K562 (cell line): ENCODE measurements at regions not wholly inside any gene's neighbourhood (a gene's known extent, or its start where the extent isn't known, plus 50 kb on each side); places are given as distances from the start of the nearest gene placed in this dataset.

ENCODE experiments used
- ATAC-seq: fragments of 200-7000 bp; cut with Tn5 transposase; 3 replicates; pipeline ENCODE4 v1.9.1; 2020; ENCODE audit warnings: moderate library complexity
- BruUV-seq: library from RNA; stranded (reverse); fragments of 400-500 nt; replicated peaks from 2 replicates; lab custom pipeline; 2021; lab: Mats Ljungman, UMichigan
- CTCF ChIA-PET: fragments of 300-600 bp; formaldehyde crosslinking; extraction: SDS; loops from one replicate; lab custom pipeline; 2021; ENCODE audit warnings: low intra/inter-chr PET ratio; lab: Yijun Ruan, JAX
- POLR2A ChIA-PET: fragments of 300-600, 350-650 bp; sonication (Branson Sonifier 250); formaldehyde crosslinking; extraction: SDS; loops from one replicate; lab custom pipeline; 2021; ENCODE audit warnings: antibody characterized with exemption, inconsistent platforms; lab: Yijun Ruan, JAX
- DNase-seq, 4 experiments: peaks; one replicate each; pipeline versions ENCODE4 v3.0.0 to v3.0.0-alpha.2; 2011 to 2018; ENCODE audit warnings: low spot score in 3 of 4, mixed read lengths in 3 of 4; ENCODE audit errors: extremely low read depth in 1 of 4
- FAIRE-seq: peaks from 2 replicates; lab custom pipeline; 2011; peaks lifted over from hg19 to GRCh38; lab: Jason Lieb, UNC
- H2AFZ ChIP-seq: 2 replicates; pipeline ENCODE4 v1.6.0; 2011; ENCODE audit warnings: low read depth, low read length, control low read depth, inconsistent platforms
- H3K27ac ChIP-seq: fragments of 200-600 bp; 3 replicates; pipeline ENCODE4 v1.8.0; 2011; ENCODE audit warnings: low read depth, mild to moderate bottlenecking, control low read depth, inconsistent platforms, low read length, moderate library complexity, mixed read lengths; ENCODE audit errors: extremely low read depth
- H3K27me3 ChIP-seq, 2 experiments: fragments of 300-600 bp in 1 of 2; 2 replicates in 1 of 2; 3 replicates in 1 of 2; pipeline versions ENCODE4 v1.6.0 to v1.8.0; 2011; ENCODE audit warnings: inconsistent platforms in 2 of 2, low read length in 2 of 2, mild to moderate bottlenecking in 1 of 2, mixed read lengths in 1 of 2, moderate library complexity in 1 of 2; ENCODE audit not compliant: control insufficient read depth in 2 of 2, insufficient read depth in 2 of 2
- H3K36me3 ChIP-seq: fragments of 300-600 bp; 3 replicates; pipeline ENCODE4 v1.8.0; 2011; ENCODE audit warnings: mild to moderate bottlenecking, low read length, inconsistent platforms; ENCODE audit not compliant: control insufficient read depth, insufficient read depth
- H3K4me1 ChIP-seq, 2 experiments: fragments of 200-600 bp in 1 of 2; replicated peaks in 1 of 2; 2 replicates in 1 of 2; 3 replicates in 1 of 2; pipeline versions ENCODE4 v1.5.1 to v1.8.0; 2011; ENCODE audit warnings: inconsistent platforms in 2 of 2, low read length in 2 of 2, mild to moderate bottlenecking in 1 of 2, mixed read lengths in 1 of 2, moderate library complexity in 1 of 2; ENCODE audit not compliant: control insufficient read depth in 2 of 2, insufficient read depth in 2 of 2
- H3K4me2 ChIP-seq: 2 replicates; pipeline ENCODE4 v1.6.1; 2011; ENCODE audit warnings: low read length, control low read depth, inconsistent platforms, mixed read lengths; ENCODE audit not compliant: insufficient read depth
- H3K4me3 ChIP-seq: fragments of 200-600 bp; sonication (generic), shearing (Covaris generic); 2 replicates; pipeline ENCODE4 v1.5.1; 2016; ENCODE audit warnings: control low read depth, inconsistent platforms
- H3K79me2 ChIP-seq: fragments of 200-600 bp; 3 replicates; pipeline ENCODE4 v1.8.0; 2011; ENCODE audit warnings: low read length, inconsistent platforms; ENCODE audit not compliant: control insufficient read depth, insufficient read depth
- H3K9ac ChIP-seq, 2 experiments: 2 replicates each; pipeline versions ENCODE4 v1.6.0 to v1.6.1; 2011; ENCODE audit warnings: low read depth in 2 of 2, low read length in 2 of 2, control low read depth in 1 of 2, inconsistent platforms in 1 of 2, mild to moderate bottlenecking in 1 of 2, mixed read lengths in 1 of 2; ENCODE audit not compliant: insufficient read depth in 1 of 2
- H3K9me1 ChIP-seq: one replicate; pipeline ENCODE4 v1.6.0; 2011; ENCODE audit warnings: inconsistent platforms, mild to moderate bottlenecking, low read length, moderate library complexity; ENCODE audit not compliant: control insufficient read depth, insufficient read depth
- H3K9me3 ChIP-seq: replicated peaks from 2 replicates; pipeline ENCODE4 v1.5.1; 2011; ENCODE audit warnings: low read depth, low read length, inconsistent platforms; ENCODE audit not compliant: control insufficient read depth, insufficient read depth
- H4K20me1 ChIP-seq: replicated peaks from 2 replicates; pipeline ENCODE4 v1.6.1; 2011; ENCODE audit warnings: low read length, inconsistent platforms, mixed read lengths; ENCODE audit not compliant: control insufficient read depth, insufficient read depth
- POLR3G ChIP-seq: IDR thresholded peaks from 2 replicates; pipeline ENCODE4 v1.6.1; 2011; ENCODE audit not compliant: insufficient read length, insufficient replicate concordance; ENCODE audit errors: extremely low read depth
- RFX7 ChIP-seq: fragments of 250-450 bp; sonication (Bioruptor Pico); IDR thresholded peaks from 2 replicates; pipeline ENCODE4 v1.5.1; 2021; ENCODE audit warnings: mild to moderate bottlenecking
- SMARCE1 ChIP-seq: fragments of 450-650 bp; IDR thresholded peaks from 2 replicates; pipeline ENCODE4 v1.7.1; 2016; ENCODE audit warnings: mild to moderate bottlenecking
- SNAPC5 ChIP-seq: fragments of 250-450 bp; sonication (Bioruptor Pico); IDR thresholded peaks from 2 replicates; pipeline ENCODE4 v1.8.0; 2021; ENCODE audit warnings: moderate library complexity, mild to moderate bottlenecking, inconsistent platforms
- ZC3H11A ChIP-seq: IDR thresholded peaks from 2 replicates; pipeline ENCODE4 v1.6.1; 2012; ENCODE audit warnings: low read depth, low read length, improper control_type of control experiment
- ZNF407 ChIP-seq: fragments of 450-650 bp; IDR thresholded peaks from 2 replicates; pipeline ENCODE4 v1.6.1; 2016; ENCODE audit warnings: low read depth
- WGBS: fragments of 100-300 bp; shearing (Covaris generic); methylation state at CpG from one replicate; pipeline ENCODE4 v1.1.6; 2016; ENCODE audit warnings: low coverage, mixed read lengths; ENCODE audit not compliant: insufficient coverage; ENCODE audit errors: missing lambda C conversion rate; 5-methylcytosine and 5-hydroxymethylcytosine counted together
- in situ Hi-C: fragments of 300-500 bp; cut with MboI; formaldehyde crosslinking; loops from 4 replicates; pipeline ENCODE4 v1.15.0; 2018; ENCODE audit warnings: inconsistent platforms, mixed read lengths
- intact Hi-C: fragments of 100-400 bp; cut with micrococcal nuclease; formaldehyde crosslinking; loops from 2 replicates; pipeline ENCODE4 v1.14.2; 2022
- TF ChIP-seq, protein P1 (sequence below): fragments of 250-450 bp; sonication (Bioruptor Pico); IDR thresholded peaks from 2 replicates; pipeline ENCODE4 v1.9.0; 2021; ENCODE audit warnings: mild to moderate bottlenecking, inconsistent platforms
- TF ChIP-seq, protein P2 (sequence below): fragments of 200-800 bp; sonication (Bioruptor generic); IDR thresholded peaks from 2 replicates; pipeline ENCODE4 v1.6.1; 2017; ENCODE audit warnings: missing genetic modification characterization, missing compliant biosample characterization

DNA sequence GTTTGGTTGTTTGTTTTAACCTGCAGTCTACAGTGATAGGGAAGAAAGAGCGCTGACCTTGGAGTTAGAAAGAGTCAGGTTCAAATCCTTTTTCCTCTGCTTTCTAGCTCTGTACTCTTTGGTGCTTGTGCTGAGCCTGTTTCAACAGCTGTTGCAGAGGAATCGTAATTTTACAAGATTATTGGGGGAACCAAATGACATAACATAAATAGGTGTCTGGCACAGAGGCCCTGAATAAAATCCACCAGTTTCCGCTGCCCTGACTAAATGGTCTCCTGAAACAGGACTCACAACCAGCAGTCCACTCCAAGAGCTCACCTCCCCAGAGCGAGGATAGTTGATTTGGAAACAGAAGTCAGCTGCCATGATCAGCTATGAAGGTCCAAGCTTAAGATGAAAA, 125.0 kb upstream of the CDC42EP3 start:
- H3K27me3 ChIP-seq: no peaks in the 10 kb centered on the region
- in situ Hi-C loops: no loop called here
- no peak overlapping the region for H3K9ac ChIP-seq
- intact Hi-C loops: no loop called here
- no peaks in the 10 kb centered on the region for H3K9me3 ChIP-seq
- H3K4me3 ChIP-seq: no peak overlapping the region
- H3K36me3 ChIP-seq: no peaks in the 10 kb centered on the region
- no peak overlapping the region for H2AFZ ChIP-seq
- no peaks in the 10 kb centered on the region for H3K4me1 ChIP-seq
- DNase-seq (no peak), FAIRE-seq (no peak), ATAC-seq (no peak)
- ChIA-PET POLR2A (no interaction called here), CTCF (no interaction called here)
- H3K4me2 ChIP-seq: no peak overlapping the region
- WGBS: 7% methylated on average over 4 of the region's 4 CpGs
- no peak overlapping the region for H3K27ac ChIP-seq
- no peaks in the 10 kb centered on the region for H3K79me2 ChIP-seq
- no peaks in the 10 kb centered on the region for H4K20me1 ChIP-seq
- no peaks in the 10 kb centered on the region for H3K9me1 ChIP-seq
- no TSS peak for BruUV-seq
- TF ChIP-seq, protein P1, sequence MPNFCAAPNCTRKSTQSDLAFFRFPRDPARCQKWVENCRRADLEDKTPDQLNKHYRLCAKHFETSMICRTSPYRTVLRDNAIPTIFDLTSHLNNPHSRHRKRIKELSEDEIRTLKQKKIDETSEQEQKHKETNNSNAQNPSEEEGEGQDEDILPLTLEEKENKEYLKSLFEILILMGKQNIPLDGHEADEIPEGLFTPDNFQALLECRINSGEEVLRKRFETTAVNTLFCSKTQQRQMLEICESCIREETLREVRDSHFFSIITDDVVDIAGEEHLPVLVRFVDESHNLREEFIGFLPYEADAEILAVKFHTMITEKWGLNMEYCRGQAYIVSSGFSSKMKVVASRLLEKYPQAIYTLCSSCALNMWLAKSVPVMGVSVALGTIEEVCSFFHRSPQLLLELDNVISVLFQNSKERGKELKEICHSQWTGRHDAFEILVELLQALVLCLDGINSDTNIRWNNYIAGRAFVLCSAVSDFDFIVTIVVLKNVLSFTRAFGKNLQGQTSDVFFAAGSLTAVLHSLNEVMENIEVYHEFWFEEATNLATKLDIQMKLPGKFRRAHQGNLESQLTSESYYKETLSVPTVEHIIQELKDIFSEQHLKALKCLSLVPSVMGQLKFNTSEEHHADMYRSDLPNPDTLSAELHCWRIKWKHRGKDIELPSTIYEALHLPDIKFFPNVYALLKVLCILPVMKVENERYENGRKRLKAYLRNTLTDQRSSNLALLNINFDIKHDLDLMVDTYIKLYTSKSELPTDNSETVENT: no peak
- no peak for TF ChIP-seq SMARCE1
- TF ChIP-seq, protein P2, sequence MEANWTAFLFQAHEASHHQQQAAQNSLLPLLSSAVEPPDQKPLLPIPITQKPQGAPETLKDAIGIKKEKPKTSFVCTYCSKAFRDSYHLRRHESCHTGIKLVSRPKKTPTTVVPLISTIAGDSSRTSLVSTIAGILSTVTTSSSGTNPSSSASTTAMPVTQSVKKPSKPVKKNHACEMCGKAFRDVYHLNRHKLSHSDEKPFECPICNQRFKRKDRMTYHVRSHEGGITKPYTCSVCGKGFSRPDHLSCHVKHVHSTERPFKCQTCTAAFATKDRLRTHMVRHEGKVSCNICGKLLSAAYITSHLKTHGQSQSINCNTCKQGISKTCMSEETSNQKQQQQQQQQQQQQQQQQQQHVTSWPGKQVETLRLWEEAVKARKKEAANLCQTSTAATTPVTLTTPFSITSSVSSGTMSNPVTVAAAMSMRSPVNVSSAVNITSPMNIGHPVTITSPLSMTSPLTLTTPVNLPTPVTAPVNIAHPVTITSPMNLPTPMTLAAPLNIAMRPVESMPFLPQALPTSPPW: no peak
- no peak for TF ChIP-seq SNAPC5 (CRISPR knock-in tag)
- TF ChIP-seq POLR3G: no peak
- no peak for TF ChIP-seq ZC3H11A
- no peak for TF ChIP-seq ZNF407
- TF ChIP-seq RFX7 (CRISPR knock-in tag): no peak
